GM12892 (cell line): ENCODE measurements at regions not wholly inside any gene's neighbourhood (a gene's known extent, or its start where the extent isn't known, plus 50 kb on each side); places are given as distances from the start of the nearest gene placed in this dataset.

Source experiments
- DNase-seq: peaks from one replicate; pipeline ENCODE4 v3.0.0; 2011; ENCODE audit not compliant: insufficient read length
- FAIRE-seq: peaks from 2 replicates; lab custom pipeline; 2011; peaks lifted over from hg19 to GRCh38; lab: Jason Lieb, UNC
- POLR2A ChIP-seq: IDR thresholded peaks from 2 replicates; pipeline ENCODE4 v1.6.1; 2011; ENCODE audit warnings: low read depth, low read length, control low read depth
- POLR2AphosphoS5 ChIP-seq: IDR thresholded peaks from 2 replicates; pipeline ENCODE4 v1.6.1; 2011; ENCODE audit warnings: low read depth, low read length, control low read depth
- TAF1 ChIP-seq: IDR thresholded peaks from 2 replicates; pipeline ENCODE4 v1.6.1; 2011; ENCODE audit warnings: low read depth, mild to moderate bottlenecking, control low read depth, low read length, borderline replicate concordance

DNA sequence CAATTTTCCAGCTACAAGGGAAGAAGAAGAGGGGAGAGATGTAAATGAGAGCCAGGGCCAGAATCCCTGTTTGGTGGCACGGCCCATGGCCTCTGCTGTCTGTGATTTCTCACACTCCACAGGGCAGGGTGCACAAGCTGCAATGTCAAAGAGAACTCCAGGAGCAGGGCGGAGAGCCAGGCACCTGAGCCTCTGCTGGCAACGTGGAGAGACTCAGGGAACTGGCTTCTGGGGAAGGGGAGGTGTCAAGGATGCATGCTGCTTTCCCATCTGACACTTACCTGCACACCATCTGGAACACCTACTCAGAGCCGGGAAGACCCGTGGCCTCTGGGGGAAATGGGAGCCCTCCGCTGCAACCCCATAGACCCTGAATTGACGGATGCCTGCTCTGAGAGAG lies 507.5 kb upstream of the NR2F2 start:
- TF ChIP-seq POLR2A (no peak), TAF1 (no peak), POLR2AphosphoS5 (no peak)
- DNase-seq (no peak), FAIRE-seq (no peak)

GRCh38 chr15:95825208-95825607 lies 505.3 kb upstream of the NR2F2 start:
- TF ChIP-seq TAF1 = no peak
- no peak for TF ChIP-seq POLR2A
- no peak for TF ChIP-seq POLR2AphosphoS5
- DNase-seq (no peak), FAIRE-seq (no peak)

DNA sequence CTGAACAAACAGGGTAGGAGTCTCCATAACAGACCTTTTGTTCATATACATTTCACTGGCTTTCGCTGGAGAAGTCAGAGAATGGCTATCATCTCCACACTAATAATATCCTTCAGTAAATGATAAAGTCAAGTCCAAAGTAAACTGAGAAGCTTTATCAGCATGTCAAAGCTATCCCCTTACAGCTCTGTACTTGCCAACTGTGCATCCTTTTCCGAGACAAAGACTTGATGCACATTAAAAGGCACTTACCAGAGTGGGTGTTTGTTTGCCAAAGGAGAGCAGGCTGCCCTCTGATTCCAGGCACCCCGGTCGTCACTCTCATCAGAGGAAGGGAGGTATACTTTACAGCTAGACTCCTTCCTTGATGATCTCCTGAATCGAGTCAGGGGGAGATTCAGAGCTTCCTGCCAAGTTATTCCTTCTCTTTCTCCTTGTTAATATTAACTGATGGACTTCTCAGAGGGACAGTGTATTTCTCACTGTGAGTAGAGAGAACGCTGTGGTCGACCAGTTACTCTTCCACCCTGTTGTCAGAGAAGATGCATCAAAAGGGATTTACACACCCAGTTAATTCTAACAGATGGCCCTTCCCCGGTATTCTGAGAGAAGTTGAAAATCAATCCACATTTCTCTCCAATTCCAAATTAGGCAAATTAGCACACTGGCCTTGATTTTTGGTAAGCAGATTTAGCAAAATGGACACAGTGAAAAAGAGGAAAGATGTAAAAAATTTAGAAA lies 504.7 kb upstream of the NR2F2 start:
- FAIRE-seq = no peak
- DNase-seq = no peak

DNA sequence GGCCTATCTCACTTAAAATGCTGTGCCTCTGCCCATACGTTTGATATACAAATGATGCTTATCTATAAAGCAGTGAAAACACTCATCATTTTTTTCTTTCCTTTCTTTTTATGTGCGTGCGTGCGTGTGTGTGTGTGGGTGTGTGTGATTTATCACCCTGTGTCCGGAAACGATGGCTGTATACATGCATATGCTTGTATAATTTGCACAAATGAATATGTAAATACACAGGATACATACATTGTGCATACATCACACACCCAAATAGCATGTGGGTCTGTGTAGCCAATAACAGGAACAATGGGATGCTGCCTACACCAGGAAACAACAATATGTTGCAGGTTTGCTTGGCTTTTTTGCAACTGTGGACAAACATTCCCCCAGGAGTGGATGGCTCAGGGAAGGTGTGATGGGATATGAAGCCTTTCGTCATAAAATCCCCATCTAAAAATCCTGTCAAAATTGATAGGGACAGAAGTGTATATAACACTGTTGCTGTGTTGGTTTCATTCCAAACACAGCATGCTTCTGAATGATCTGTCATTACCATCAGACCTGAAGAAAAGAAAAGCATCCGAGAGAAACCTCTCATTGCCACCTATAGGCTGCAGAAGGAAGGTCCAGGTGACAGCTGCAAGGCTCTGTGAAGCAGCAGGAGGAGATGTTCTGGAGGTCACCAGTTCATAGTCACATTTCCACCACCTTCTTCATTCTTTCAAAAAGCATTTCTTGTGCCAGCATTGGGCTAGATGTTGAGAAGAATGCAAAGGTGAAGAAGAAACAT lies 503.9 kb upstream of the NR2F2 start:
- DNase-seq (no peak), FAIRE-seq (no peak)
- no peak for TF ChIP-seq POLR2A
- TF ChIP-seq POLR2AphosphoS5 = no peak
- no peak for TF ChIP-seq TAF1

More for the DNA sequence above, 504.7 kb upstream of the NR2F2 start:
- no peak for TF ChIP-seq POLR2A
- TF ChIP-seq POLR2AphosphoS5 = no peak
- no peak for TF ChIP-seq TAF1

DNA sequence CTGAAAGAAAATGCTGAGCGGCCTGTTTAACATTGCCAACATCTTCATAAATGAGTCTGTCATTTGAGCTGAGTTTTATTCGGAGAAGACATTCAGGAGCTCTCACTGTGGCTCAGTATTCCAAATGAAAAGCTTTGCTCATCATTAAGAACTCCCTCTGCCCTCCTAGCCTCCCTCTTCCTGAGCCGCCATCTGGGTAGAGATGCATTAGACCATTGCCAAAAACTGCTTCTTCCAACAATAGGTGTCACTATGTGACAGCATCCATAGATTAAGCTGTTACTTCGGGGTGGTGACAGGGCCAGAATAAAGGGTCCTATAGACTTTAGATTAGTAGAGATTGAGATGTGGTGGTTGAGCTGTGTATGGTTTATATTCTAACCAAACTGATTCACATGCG lies 501.4 kb upstream of the NR2F2 start:
- no peak for FAIRE-seq
- TF ChIP-seq TAF1 (no peak), POLR2AphosphoS5 (no peak), POLR2A (no peak)
- DNase-seq = no peak

DNA sequence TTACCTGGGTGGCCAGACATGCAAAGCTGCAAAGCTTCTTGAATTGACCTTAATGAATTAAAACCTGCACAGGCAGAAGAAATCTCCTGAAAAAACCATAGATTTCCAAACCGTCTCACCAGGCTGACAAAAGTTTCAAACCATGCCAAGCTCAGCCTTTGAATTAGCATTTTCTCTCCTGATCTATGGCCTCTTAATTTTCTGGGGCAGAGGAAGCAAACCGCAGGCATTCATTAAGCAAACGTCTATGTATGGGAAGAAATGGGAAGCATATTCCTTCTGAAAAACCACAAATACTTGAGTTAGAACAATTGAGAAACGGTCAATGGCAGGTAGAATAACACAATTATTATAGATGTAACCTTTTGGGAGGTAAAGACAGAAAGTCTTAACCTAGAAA lies 500.2 kb upstream of the NR2F2 start:
- FAIRE-seq (no peak), DNase-seq (no peak)
- TF ChIP-seq TAF1 (no peak), POLR2A (no peak), POLR2AphosphoS5 (no peak)

GRCh38 chr15:95832668-95833067 lies 497.8 kb upstream of the NR2F2 start:
- TF ChIP-seq POLR2A = no peak
- no peak for TF ChIP-seq POLR2AphosphoS5
- TF ChIP-seq TAF1 = no peak
- FAIRE-seq (no peak), DNase-seq (no peak)

DNA sequence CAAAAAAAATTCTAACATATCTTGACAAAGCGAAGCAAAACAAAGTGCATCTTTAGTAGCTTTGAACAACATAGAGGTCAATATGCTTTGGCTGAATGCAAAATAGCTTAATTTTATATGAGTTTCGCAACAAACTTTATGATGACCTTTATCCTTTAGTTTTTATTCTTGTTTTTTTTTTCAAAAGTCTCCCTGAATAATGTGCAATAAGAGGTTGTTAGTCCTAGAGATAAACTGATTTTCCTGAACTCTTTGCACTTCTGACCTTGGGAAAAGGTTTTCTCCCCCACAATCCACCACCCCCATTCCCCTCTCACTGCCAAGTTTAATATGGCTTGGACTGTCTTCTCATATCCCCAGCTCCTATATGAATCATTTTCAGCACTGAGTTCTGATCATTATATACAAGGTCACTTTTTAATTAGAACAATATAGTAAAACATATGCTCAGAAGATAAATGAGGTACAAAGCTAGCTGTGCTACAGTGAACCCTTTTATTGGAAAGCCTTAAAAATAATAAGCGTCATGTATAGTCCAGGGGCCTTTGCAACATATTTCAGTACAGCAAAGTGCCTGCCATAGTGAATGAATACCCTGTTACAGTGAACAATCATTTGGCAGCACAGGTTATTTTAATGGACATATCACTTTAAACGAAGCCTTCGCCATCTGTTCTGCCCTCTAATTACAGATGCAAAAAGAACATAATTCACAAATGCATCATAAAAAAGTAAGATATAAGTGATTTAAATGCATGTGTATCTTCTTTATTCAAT lies 496.3 kb upstream of the NR2F2 start:
- FAIRE-seq (no peak), DNase-seq (no peak)
- no peak for TF ChIP-seq POLR2A

GRCh38 chr15:95836536-95836935 lies 494.0 kb upstream of the NR2F2 start:
- DNase-seq (no peak), FAIRE-seq (no peak)
- TF ChIP-seq TAF1 (no peak), POLR2A (no peak), POLR2AphosphoS5 (no peak)

DNA sequence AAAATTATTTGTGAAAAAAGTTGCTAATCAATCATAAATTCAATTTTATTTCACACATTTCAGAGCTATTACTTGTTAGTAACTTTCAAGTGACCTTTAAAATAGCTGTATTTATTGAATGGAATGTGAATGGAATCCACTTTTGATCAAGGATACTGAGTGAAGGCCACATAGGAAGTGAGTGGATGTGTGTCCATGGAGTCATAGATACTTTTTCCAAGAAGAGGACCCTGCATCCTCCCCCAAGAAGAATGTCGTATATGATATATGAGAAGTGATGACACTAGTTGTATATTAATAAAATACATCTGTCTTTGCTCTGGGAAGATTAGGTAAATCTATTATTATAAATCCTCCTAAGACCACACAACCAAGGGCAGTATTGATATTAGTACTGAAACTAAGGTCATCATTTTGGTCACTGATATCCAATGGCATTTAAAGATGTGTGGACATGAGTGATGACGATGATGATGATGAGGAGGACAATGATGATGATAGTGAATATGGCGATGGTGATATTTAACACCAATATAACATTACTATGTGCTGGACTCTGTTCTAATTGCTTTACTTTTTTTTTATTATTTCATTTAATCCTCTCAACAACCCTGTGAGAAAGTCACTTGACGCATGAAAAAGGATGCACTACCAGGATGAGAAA lies 493.0 kb upstream of the NR2F2 start:
- no peak for TF ChIP-seq POLR2A
- no peak for TF ChIP-seq POLR2AphosphoS5
- no peak for TF ChIP-seq TAF1
- no peak for FAIRE-seq
- no peak for DNase-seq

DNA sequence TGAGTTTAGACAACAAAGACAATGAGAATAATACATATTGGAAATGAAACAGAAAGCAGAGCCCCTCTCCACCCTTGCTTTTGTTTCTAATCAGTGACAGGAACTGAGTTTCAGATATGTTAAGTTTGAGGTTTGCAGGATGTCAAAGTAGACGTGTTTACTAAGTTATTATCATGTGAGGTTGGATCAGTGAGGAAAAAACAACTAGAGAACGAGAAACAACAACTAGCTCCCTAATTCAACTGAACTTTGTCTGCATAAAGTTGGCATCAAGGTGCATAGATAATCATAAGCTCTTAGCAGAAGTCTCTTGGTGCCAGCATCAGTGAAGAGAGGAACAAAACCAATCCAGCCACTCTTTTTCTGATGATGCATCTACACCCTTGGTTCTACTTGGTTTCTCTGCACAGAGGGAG lies 491.1 kb upstream of the NR2F2 start:
- TF ChIP-seq POLR2A = no peak
- no peak for TF ChIP-seq TAF1
- TF ChIP-seq POLR2AphosphoS5 = no peak
- FAIRE-seq = peak; percentile 30
- DNase-seq = no peak
